ENCODE measurements at regions not wholly inside any gene's neighbourhood (a gene's known extent, or its start where the extent isn't known, plus 50 kb on each side); places are given as distances from the start of the nearest gene placed in this dataset.

DNA sequence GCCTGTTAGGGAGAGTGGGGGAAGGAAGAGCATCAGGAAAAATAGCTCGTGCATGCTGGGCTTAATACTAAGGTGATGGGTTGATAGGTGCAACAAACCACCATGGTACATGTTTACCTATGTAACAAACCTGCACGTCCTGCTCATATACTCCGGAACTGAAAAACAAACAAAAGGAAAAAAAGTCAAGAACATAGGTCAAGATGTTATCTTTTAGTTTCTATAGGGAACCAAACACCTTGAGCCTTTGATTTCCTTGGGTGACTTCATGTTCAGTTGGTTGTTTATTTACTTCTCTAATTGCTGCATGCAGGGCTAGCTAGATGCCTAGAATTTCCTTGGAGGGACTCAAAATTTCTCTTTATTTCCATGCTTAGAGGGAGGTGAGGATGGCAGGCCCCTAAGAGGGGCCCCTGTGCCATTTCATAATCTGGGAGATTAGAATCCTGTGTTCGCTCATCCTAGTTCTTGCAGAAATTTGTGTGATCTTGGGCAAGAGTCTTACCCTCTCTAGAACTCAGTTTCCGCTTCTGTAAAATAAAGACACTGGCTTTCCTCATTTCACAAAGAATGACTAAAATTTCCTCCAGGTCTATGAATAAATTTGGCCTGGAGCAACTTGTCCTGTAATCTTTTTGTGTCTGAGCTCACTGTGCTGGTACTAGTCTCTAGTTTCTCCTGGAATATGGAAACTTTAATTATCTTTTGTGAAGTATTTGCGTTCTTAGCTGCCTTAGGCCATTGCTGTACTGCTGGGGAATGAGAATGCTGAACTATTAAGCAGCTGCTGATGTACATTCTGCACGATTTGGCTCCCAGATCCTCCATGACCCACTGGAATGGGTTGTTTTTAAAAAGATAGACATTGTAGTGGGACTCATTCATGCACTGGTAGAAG, 457.5 kb downstream of the EDEM1 start:
- TF ChIP-seq GLIS3 (CRISPR knock-in tag; IDR thresholded peaks at IDR 0.05) (no peak), ZFP30 (CRISPR knock-in tag; IDR thresholded peaks at IDR 0.05) (no peak)
- TF ChIP-seq, protein P1, sequence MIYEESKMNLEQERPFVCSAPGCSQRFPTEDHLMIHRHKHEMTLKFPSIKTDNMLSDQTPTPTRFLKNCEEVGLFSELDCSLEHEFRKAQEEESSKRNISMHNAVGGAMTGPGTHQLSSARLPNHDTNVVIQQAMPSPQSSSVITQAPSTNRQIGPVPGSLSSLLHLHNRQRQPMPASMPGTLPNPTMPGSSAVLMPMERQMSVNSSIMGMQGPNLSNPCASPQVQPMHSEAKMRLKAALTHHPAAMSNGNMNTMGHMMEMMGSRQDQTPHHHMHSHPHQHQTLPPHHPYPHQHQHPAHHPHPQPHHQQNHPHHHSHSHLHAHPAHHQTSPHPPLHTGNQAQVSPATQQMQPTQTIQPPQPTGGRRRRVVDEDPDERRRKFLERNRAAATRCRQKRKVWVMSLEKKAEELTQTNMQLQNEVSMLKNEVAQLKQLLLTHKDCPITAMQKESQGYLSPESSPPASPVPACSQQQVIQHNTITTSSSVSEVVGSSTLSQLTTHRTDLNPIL (CRISPR knock-in tag; IDR thresholded peaks at IDR 0.05; ENCODE audit: low read depth) = no peak
